Activated CD8-positive, alpha-beta T cell treated with anti-CD3 and anti-CD28 coated beads for 36 hours (primary cell): ENCODE measurements at regions not wholly inside any gene's neighbourhood (a gene's known extent, or its start where the extent isn't known, plus 50 kb on each side); places are given as distances from the start of the nearest gene placed in this dataset.

Source experiments
- ATAC-seq: fragments of 200-7000 bp; cut with Tn5 transposase; one replicate; pipeline ENCODE4 v1.10.0; 2021; ENCODE audit warnings: mild to moderate bottlenecking, moderate library complexity
- CTCF ChIA-PET: fragments of 350-600 bp; sonication (Branson Sonifier 250); formaldehyde crosslinking; loops from one replicate; lab custom pipeline; 2021; ENCODE audit warnings: antibody characterized with exemption; lab: Charles Lee
- POLR2A ChIA-PET: fragments of 350-600 bp; sonication (Branson Sonifier 250); formaldehyde crosslinking; loops from one replicate; lab custom pipeline; 2021; ENCODE audit warnings: antibody characterized with exemption; lab: Charles Lee
- DNase-seq: peaks from one replicate; pipeline ENCODE4 v3.0.0-alpha.2; 2020
- H3K27ac Mint-ChIP-seq: one replicate; pipeline ENCODE4 v1.8.0; 2021; ENCODE audit warnings: mild to moderate bottlenecking, mixed read lengths
- H3K27me3 Mint-ChIP-seq: one replicate; pipeline ENCODE4 v1.8.0; 2021; ENCODE audit warnings: mixed read lengths
- H3K36me3 Mint-ChIP-seq: one replicate; pipeline ENCODE4 v1.8.0; 2021; ENCODE audit warnings: low read depth, mixed read lengths
- H3K4me1 Mint-ChIP-seq: one replicate; pipeline ENCODE4 v1.8.0; 2021; ENCODE audit warnings: low read depth, mixed read lengths
- H3K4me3 Mint-ChIP-seq: one replicate; pipeline ENCODE4 v1.8.0; 2021; ENCODE audit warnings: mild to moderate bottlenecking, moderate library complexity, mixed read lengths
- H3K9me3 Mint-ChIP-seq: one replicate; pipeline ENCODE4 v1.8.0; 2021; ENCODE audit warnings: mixed read lengths
- CTCF ChIP-seq: fragments of 200-600 bp; IDR thresholded peaks from one replicate; pipeline ENCODE4 v1.8.0; 2022; ENCODE audit warnings: antibody characterized with exemption, mild to moderate bottlenecking
- intact Hi-C: fragments of 100-400 bp; cut with micrococcal nuclease; formaldehyde crosslinking; loops from one replicate; pipeline ENCODE4 v1.10.0; 2022

DNA sequence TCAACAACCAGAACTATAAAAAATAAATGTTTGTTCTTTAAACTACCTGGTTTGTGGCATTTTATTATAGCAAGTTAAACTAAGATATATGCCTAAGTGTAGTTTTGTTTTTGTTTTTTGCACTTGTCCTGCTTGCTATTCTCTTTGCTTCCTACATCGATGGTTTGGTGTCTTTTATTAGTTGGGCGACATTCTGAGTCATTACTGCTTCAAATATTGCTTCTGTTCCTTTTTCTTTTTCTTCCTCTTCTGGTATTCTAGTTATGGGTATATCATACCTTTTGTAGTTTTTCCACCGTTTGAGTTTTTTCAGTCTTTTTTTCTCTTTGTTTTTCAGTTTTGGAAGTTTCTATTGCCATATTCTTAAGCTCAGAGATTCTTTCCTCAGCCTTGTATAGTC, 86.9 kb downstream of the MACIR start:
- no peak overlapping the region for H3K4me3 Mint-ChIP-seq
- POLR2A ChIA-PET, result no interaction called here
- CTCF ChIA-PET, result interaction anchor here (2.4 kb wide), 1 partner anchor 10 kb away, joined by 5 read pairs; no protein-coding TSS in a partner anchor

DNA sequence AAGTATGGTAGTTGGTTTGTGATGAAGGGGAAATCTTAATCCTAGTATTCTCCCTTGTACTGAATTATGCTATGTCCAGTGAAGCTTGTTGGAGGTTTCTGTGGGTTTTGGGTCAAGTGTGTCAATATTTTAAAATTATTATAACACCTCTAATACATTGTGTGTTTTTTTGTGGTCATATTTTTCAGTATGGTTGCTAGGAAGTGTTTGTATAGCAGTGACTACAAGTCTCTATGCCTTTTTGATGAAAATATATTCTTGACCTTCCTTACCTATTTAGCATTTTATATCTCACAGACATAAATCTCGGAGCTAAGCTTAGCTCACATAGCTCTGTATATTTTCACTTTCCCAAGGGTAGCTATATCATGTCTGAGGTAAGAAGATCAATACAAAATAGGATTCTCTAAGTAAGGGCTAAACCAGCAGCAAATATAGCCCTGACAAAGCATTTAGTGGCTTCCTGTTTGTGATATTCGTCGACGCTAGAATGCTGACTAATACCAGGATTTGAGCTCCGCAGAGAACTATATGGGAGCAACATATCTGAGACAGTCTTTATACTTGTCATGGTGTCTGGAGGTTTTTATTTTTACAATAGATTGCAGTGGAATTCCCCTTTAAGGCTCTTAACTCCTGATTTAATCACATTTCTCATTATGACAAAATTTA, 82.3 kb downstream of the MACIR start:
- ATAC-seq, result peak; percentile 69
- Mint-ChIP-seq H3K27me3 (peaks cover 1% of the 10 kb centered on the region), H3K4me3 (no peak overlapping the region), H3K27ac (no peak overlapping the region), H3K36me3 (no peaks in the 10 kb centered on the region), H3K9me3 (peaks cover 2% of the 10 kb centered on the region), H3K4me1 (no peaks in the 10 kb centered on the region)
- POLR2A ChIA-PET, result no interaction called here
- CTCF ChIA-PET, result no interaction called here
- no peak for TF ChIP-seq CTCF
- intact Hi-C loops, result no loop called here
- no peak for DNase-seq

More for the DNA sequence above, 86.9 kb downstream of the MACIR start:
- H3K36me3 Mint-ChIP-seq, result no peaks in the 10 kb centered on the region
- intact Hi-C loops, result no loop called here
- TF ChIP-seq CTCF, result no peak
- no peak overlapping the region for H3K27ac Mint-ChIP-seq
- DNase-seq, result no peak
- no peaks in the 10 kb centered on the region for H3K4me1 Mint-ChIP-seq
- H3K27me3 Mint-ChIP-seq, result peaks cover 10% of the 10 kb centered on the region
- ATAC-seq, result no peak
- H3K9me3 Mint-ChIP-seq, result peaks cover 2% of the 10 kb centered on the region

DNA sequence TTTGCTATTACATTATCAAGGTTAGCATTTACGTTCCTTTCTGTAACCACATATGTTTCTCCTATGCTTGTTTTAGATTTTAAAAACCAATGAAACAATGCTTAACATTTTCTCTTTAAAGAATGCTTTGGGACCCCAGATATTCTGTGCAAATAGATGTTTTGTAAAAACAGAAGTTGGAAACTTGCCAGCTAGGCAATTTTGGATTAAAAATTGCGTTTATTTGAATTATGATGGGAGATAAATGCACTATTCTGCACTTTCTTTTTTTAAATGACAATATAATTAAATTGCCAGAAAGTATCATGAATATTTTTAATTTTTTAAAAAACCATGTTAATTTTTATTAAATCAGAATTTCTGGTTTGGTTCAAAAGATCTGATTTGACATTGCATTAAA, 81.6 kb downstream of the MACIR start:
- intact Hi-C loops, result no loop called here
- Mint-ChIP-seq H3K4me3 (no peak overlapping the region), H3K36me3 (no peaks in the 10 kb centered on the region), H3K27ac (no peak overlapping the region), H3K4me1 (no peaks in the 10 kb centered on the region), H3K27me3 (peaks cover 1% of the 10 kb centered on the region), H3K9me3 (peaks cover 2% of the 10 kb centered on the region)
- TF ChIP-seq CTCF, result no peak
- DNase-seq (no peak), ATAC-seq (no peak)
- POLR2A ChIA-PET, result no interaction called here
- CTCF ChIA-PET, result no interaction called here

DNA sequence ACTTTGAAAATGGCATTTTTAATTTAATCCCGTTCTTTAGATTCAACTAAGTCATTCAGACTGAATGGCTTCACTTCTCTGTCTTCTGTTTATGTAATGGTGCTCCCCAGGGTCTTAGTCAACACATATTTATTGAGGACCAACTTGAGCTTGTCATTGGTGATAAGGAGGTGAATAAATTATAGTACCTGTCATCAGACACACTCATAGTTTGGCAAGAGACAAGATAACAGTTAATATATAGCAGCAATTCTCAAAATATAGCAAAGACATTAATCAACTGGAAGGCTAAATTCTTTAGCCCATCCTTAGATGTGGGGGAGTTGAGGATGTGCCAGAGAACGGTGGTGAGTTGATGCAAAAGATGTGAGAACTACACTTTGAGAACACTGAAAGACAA, 78.4 kb downstream of the MACIR start:
- H3K27me3 Mint-ChIP-seq, result peaks cover 1% of the 10 kb centered on the region
- H3K4me1 Mint-ChIP-seq, result no peaks in the 10 kb centered on the region
- ATAC-seq (no peak), DNase-seq (no peak)
- intact Hi-C loops, result no loop called here
- no peak overlapping the region for H3K4me3 Mint-ChIP-seq
- H3K27ac Mint-ChIP-seq, result no peak overlapping the region
- CTCF ChIA-PET, result no interaction called here
- POLR2A ChIA-PET, result no interaction called here
- no peaks in the 10 kb centered on the region for H3K36me3 Mint-ChIP-seq
- no peaks in the 10 kb centered on the region for H3K9me3 Mint-ChIP-seq
- no peak for TF ChIP-seq CTCF

- H3K4me1 Mint-ChIP-seq, result no peaks in the 10 kb centered on the region
- H3K27me3 Mint-ChIP-seq, result peaks cover 6% of the 10 kb centered on the region
- no peak for TF ChIP-seq CTCF
- H3K36me3 Mint-ChIP-seq, result no peaks in the 10 kb centered on the region
- ATAC-seq, result no peak
- H3K27ac Mint-ChIP-seq, result no peak overlapping the region
- ChIA-PET POLR2A (no interaction called here), CTCF (no interaction called here)
- no peak for DNase-seq
- H3K9me3 Mint-ChIP-seq, result no peaks in the 10 kb centered on the region
- H3K4me3 Mint-ChIP-seq, result no peak overlapping the region
- intact Hi-C loops, result no loop called here
These were observed 74.8 kb downstream of the MACIR start for GRCh38 chr5:103333376-103333775.
